CD4-positive, alpha-beta memory T cell (primary cell): ENCODE measurements at regions not wholly inside any gene's neighbourhood (a gene's known extent, or its start where the extent isn't known, plus 50 kb on each side); places are given as distances from the start of the nearest gene placed in this dataset.

Experiments used
- CTCF ChIA-PET: fragments of 350-600 bp; sonication (Branson Sonifier 250); formaldehyde crosslinking; loops from one replicate; lab custom pipeline; 2021; ENCODE audit warnings: inconsistent platforms; ENCODE audit not compliant: partially characterized antibody; lab: Charles Lee
- POLR2A ChIA-PET: fragments of 350-600 bp; sonication (Branson Sonifier 250); formaldehyde crosslinking; loops from one replicate; lab custom pipeline; 2021; ENCODE audit not compliant: partially characterized antibody; lab: Charles Lee
- DNase-seq, 5 donors: peaks; one replicate each; pipeline versions ENCODE4 v3.0.0 to v3.0.0-alpha.2; 2020 to 2022; ENCODE audit warnings: mixed read lengths in 1 of 5
- H3K27ac ChIP-seq: one replicate; pipeline ENCODE4 v1.7.0; 2013; ENCODE audit warnings: low read depth, low read length
- H3K27me3 ChIP-seq: 2 replicates; pipeline ENCODE4 v1.7.0; 2013; ENCODE audit warnings: mild to moderate bottlenecking, low read length, moderate library complexity; ENCODE audit not compliant: insufficient read depth
- H3K36me3 ChIP-seq: 2 replicates; pipeline ENCODE4 v1.7.0; 2013; ENCODE audit warnings: mild to moderate bottlenecking, low read length, moderate library complexity; ENCODE audit not compliant: insufficient read depth
- H3K4me1 ChIP-seq: 2 replicates; pipeline ENCODE4 v1.7.0; 2013; ENCODE audit warnings: mild to moderate bottlenecking, low read length, moderate library complexity; ENCODE audit not compliant: insufficient read depth
- H3K4me3 ChIP-seq, 2 donors: one replicate each; pipeline ENCODE4 v1.7.0; 2013; ENCODE audit warnings: low read length in 2 of 2, mild to moderate bottlenecking in 1 of 2
- H3K9me3 ChIP-seq, 2 donors: one replicate each; pipeline ENCODE4 v1.7.0; 2013; ENCODE audit warnings: low read length in 2 of 2, control low read depth in 1 of 2; ENCODE audit not compliant: control insufficient read depth in 1 of 2
- H3K27ac Mint-ChIP-seq, 7 donors: one replicate each; pipeline ENCODE4 v1.8.0; 2020 to 2021; ENCODE audit warnings: mixed read lengths in 7 of 7, mild to moderate bottlenecking in 6 of 7, inconsistent platforms in 3 of 7, moderate library complexity in 3 of 7
- H3K27me3 Mint-ChIP-seq, 2 donors: one replicate each; pipeline ENCODE4 v1.8.0; 2020 to 2021; ENCODE audit warnings: mixed read lengths in 2 of 2
- H3K36me3 Mint-ChIP-seq, 2 donors: one replicate each; pipeline ENCODE4 v1.8.0; 2020 to 2021; ENCODE audit warnings: mixed read lengths in 2 of 2, inconsistent platforms in 1 of 2, mild to moderate bottlenecking in 1 of 2
- H3K4me1 Mint-ChIP-seq, 4 donors: one replicate each; pipeline ENCODE4 v1.8.0; 2020 to 2021; ENCODE audit warnings: mixed read lengths in 4 of 4, mild to moderate bottlenecking in 1 of 4
- H3K4me3 Mint-ChIP-seq, 8 donors: one replicate each; pipeline ENCODE4 v1.8.0; 2020 to 2021; ENCODE audit warnings: mixed read lengths in 8 of 8, mild to moderate bottlenecking in 7 of 8, moderate library complexity in 6 of 8, inconsistent platforms in 3 of 8
- H3K9me3 Mint-ChIP-seq, 8 donors: one replicate each; pipeline ENCODE4 v1.8.0; 2020 to 2021; ENCODE audit warnings: mixed read lengths in 8 of 8, mild to moderate bottlenecking in 5 of 8, inconsistent platforms in 3 of 8, moderate library complexity in 1 of 8
- intact Hi-C: fragments of 100-400 bp; cut with micrococcal nuclease; formaldehyde crosslinking; loops from one replicate; pipeline ENCODE4 v1.15.1; 2023

- H3K27ac Mint-ChIP-seq = peak overlapping the region; percentile 45 to 94 (median 83)
- H3K4me3 Mint-ChIP-seq = peak overlapping the region; percentile 65 to 88 (median 80)
- no peaks in the 10 kb centered on the region for H3K9me3 Mint-ChIP-seq
- no peaks in the 10 kb centered on the region for H3K27me3 ChIP-seq
- H3K27ac ChIP-seq = no peak overlapping the region
- no peaks in the 10 kb centered on the region for H3K9me3 ChIP-seq
- no peaks in the 10 kb centered on the region for H3K27me3 Mint-ChIP-seq
- ChIA-PET POLR2A (no interaction called here), CTCF (no interaction called here)
- DNase-seq = peak; percentile 76 to 86 (median 81)
- peaks cover 11 to 21% (median 12%) of the 10 kb centered on the region in 4 donors for H3K4me1 Mint-ChIP-seq
- no peak overlapping the region for H3K4me3 ChIP-seq
- H3K4me1 ChIP-seq = peaks cover 17% of the 10 kb centered on the region
- H3K36me3 ChIP-seq = no peaks in the 10 kb centered on the region
- H3K36me3 Mint-ChIP-seq = no peaks in the 10 kb centered on the region
- intact Hi-C loops = loop anchor here (5.0 kb wide), 1 partner anchor 149 kb away; a partner anchor contains a TSS
Measured at GRCh38 chr2:144183727-144184126, 336.2 kb downstream of the ZEB2 start.

- H3K27me3 ChIP-seq = no peaks in the 10 kb centered on the region
- no peak overlapping the region for H3K4me3 Mint-ChIP-seq
- peaks cover 14% of the 10 kb centered on the region for H3K4me1 ChIP-seq
- H3K36me3 Mint-ChIP-seq = peaks cover 0 to 8% of the 10 kb centered on the region in 2 donors
- no peaks in the 10 kb centered on the region for H3K27me3 Mint-ChIP-seq
- H3K4me1 Mint-ChIP-seq = peaks cover 9 to 19% (median 11%) of the 10 kb centered on the region in 4 donors
- POLR2A ChIA-PET = interaction anchor here (1.5 kb wide), 1 partner anchor 152 kb away, joined by 6 read pairs; a partner anchor contains a TSS
- H3K9me3 Mint-ChIP-seq = no peaks in the 10 kb centered on the region
- CTCF ChIA-PET = interaction anchor here (1.2 kb wide), 1 partner anchor 10 kb away, joined by 3 read pairs; no protein-coding TSS in a partner anchor
- H3K27ac ChIP-seq = no peak overlapping the region
- H3K9me3 ChIP-seq = no peaks in the 10 kb centered on the region
- no peak overlapping the region for H3K27ac Mint-ChIP-seq
- no peaks in the 10 kb centered on the region for H3K36me3 ChIP-seq
- no peak overlapping the region for H3K4me3 ChIP-seq
- intact Hi-C loops = loop anchor here (5.0 kb wide), 1 partner anchor 151 kb away; a partner anchor contains a TSS
- DNase-seq = no peak
Measured at GRCh38 chr2:144181001-144181400, 338.9 kb downstream of the ZEB2 start.

GRCh38 chr2:144180131-144180530, 339.8 kb downstream of the ZEB2 start:
- Histone ChIP-seq H3K4me3 (no peak overlapping the region), H3K27me3 (no peaks in the 10 kb centered on the region), H3K36me3 (no peaks in the 10 kb centered on the region), H3K4me1 (peaks cover 12% of the 10 kb centered on the region), H3K9me3 (no peaks in the 10 kb centered on the region), H3K27ac (no peak overlapping the region)
- Mint-ChIP-seq H3K9me3 (no peaks in the 10 kb centered on the region), H3K27ac (no peak overlapping the region), H3K27me3 (no peaks in the 10 kb centered on the region), H3K36me3 (peaks cover 0 to 8% of the 10 kb centered on the region in 2 donors), H3K4me3 (no peak overlapping the region), H3K4me1 (peaks cover 8 to 14% (median 10%) of the 10 kb centered on the region in 4 donors)
- ChIA-PET CTCF (no interaction called here), POLR2A (no interaction called here)
- intact Hi-C loops = loop anchor here (5.0 kb wide), 1 partner anchor 152 kb away; a partner anchor contains a TSS
- no peak for DNase-seq

- no peak for DNase-seq
- Mint-ChIP-seq H3K4me1 (no peaks in the 10 kb centered on the region), H3K27ac (no peak overlapping the region), H3K9me3 (peaks cover 0 to 3% (median 0%) of the 10 kb centered on the region in 8 donors), H3K36me3 (peaks cover 0 to 11% of the 10 kb centered on the region in 2 donors), H3K27me3 (no peaks in the 10 kb centered on the region), H3K4me3 (no peak overlapping the region)
- CTCF ChIA-PET = no interaction called here
- no peaks in the 10 kb centered on the region for H3K36me3 ChIP-seq
- no peak overlapping the region for H3K27ac ChIP-seq
- no peaks in the 10 kb centered on the region for H3K27me3 ChIP-seq
- no peaks in the 10 kb centered on the region for H3K4me1 ChIP-seq
- POLR2A ChIA-PET = no interaction called here
- intact Hi-C loops = no loop called here
- no peaks in the 10 kb centered on the region for H3K9me3 ChIP-seq
- no peak overlapping the region for H3K4me3 ChIP-seq
Measured at GRCh38 chr2:144170179-144170578, 349.7 kb downstream of the ZEB2 start.

GRCh38 chr2:144166743-144167142, 353.2 kb downstream of the ZEB2 start:
- H3K27ac ChIP-seq = no peak overlapping the region
- ChIA-PET POLR2A (no interaction called here), CTCF (no interaction called here)
- Mint-ChIP-seq H3K4me3 (no peak overlapping the region), H3K4me1 (no peaks in the 10 kb centered on the region), H3K27ac (no peak overlapping the region), H3K27me3 (no peaks in the 10 kb centered on the region), H3K36me3 (no peaks in the 10 kb centered on the region), H3K9me3 (no peaks in the 10 kb centered on the region)
- H3K36me3 ChIP-seq = no peaks in the 10 kb centered on the region
- H3K27me3 ChIP-seq = no peaks in the 10 kb centered on the region
- no peak overlapping the region for H3K4me3 ChIP-seq
- no peaks in the 10 kb centered on the region for H3K9me3 ChIP-seq
- no peak for DNase-seq
- intact Hi-C loops = no loop called here
- H3K4me1 ChIP-seq = no peaks in the 10 kb centered on the region

GRCh38 chr2:144165599-144166250, 354.2 kb downstream of the ZEB2 start:
- no peak for DNase-seq
- H3K4me3 ChIP-seq = no peak overlapping the region
- no peaks in the 10 kb centered on the region for H3K27me3 ChIP-seq
- Mint-ChIP-seq H3K27me3 (no peaks in the 10 kb centered on the region), H3K36me3 (no peaks in the 10 kb centered on the region), H3K27ac (no peak overlapping the region), H3K4me1 (no peaks in the 10 kb centered on the region), H3K9me3 (no peaks in the 10 kb centered on the region), H3K4me3 (no peak overlapping the region)
- H3K4me1 ChIP-seq = no peaks in the 10 kb centered on the region
- CTCF ChIA-PET = no interaction called here
- POLR2A ChIA-PET = no interaction called here
- H3K36me3 ChIP-seq = no peaks in the 10 kb centered on the region
- no peaks in the 10 kb centered on the region for H3K9me3 ChIP-seq
- no peak overlapping the region for H3K27ac ChIP-seq
- intact Hi-C loops = no loop called here

GRCh38 chr2:144163592-144163991, 356.3 kb downstream of the ZEB2 start:
- no peaks in the 10 kb centered on the region for H3K27me3 ChIP-seq
- H3K4me1 Mint-ChIP-seq = no peaks in the 10 kb centered on the region
- no peak overlapping the region for H3K27ac Mint-ChIP-seq
- no peaks in the 10 kb centered on the region for H3K9me3 ChIP-seq
- intact Hi-C loops = no loop called here
- POLR2A ChIA-PET = no interaction called here
- CTCF ChIA-PET = interaction anchor here (1.2 kb wide), 1 partner anchor 354 kb away, joined by 3 read pairs; no protein-coding TSS in a partner anchor
- H3K27ac ChIP-seq = no peak overlapping the region
- no peak overlapping the region for H3K4me3 Mint-ChIP-seq
- H3K36me3 Mint-ChIP-seq = no peaks in the 10 kb centered on the region
- no peak for DNase-seq
- no peaks in the 10 kb centered on the region for H3K36me3 ChIP-seq
- no peaks in the 10 kb centered on the region for H3K27me3 Mint-ChIP-seq
- H3K4me3 ChIP-seq = no peak overlapping the region
- H3K4me1 ChIP-seq = no peaks in the 10 kb centered on the region
- H3K9me3 Mint-ChIP-seq = no peaks in the 10 kb centered on the region
